GM12878 (cell line): ENCODE measurements at regions not wholly inside any gene's neighbourhood (a gene's known extent, or its start where the extent isn't known, plus 50 kb on each side); places are given as distances from the start of the nearest gene placed in this dataset.

Experiments
- ATAC-seq: fragments of 200-7000 bp; cut with Tn5 transposase; 3 replicates; pipeline ENCODE4 v1.9.1; 2020; ENCODE audit warnings: mild to moderate bottlenecking, moderate library complexity
- BruUV-seq: library from RNA; stranded (reverse); fragments of 400-500 nt; replicated peaks from 2 replicates; lab custom pipeline; 2021; lab: Mats Ljungman, UMichigan
- CTCF ChIA-PET: fragments of 300-600 bp; sonication (Branson Sonifier 250); formaldehyde crosslinking; extraction: SDS; loops from one replicate; lab custom pipeline; 2021; ENCODE audit warnings: inconsistent platforms; lab: Yijun Ruan, JAX
- POLR2A ChIA-PET: fragments of 350-600 bp; formaldehyde crosslinking; extraction: SDS; loops from one replicate; lab custom pipeline; 2021; ENCODE audit warnings: inconsistent platforms; lab: Charles Lee
- RAD21 ChIA-PET: fragments of 300-600 bp; sonication (Branson Sonifier 250); formaldehyde crosslinking; loops from one replicate; lab custom pipeline; 2023; ENCODE audit warnings: antibody characterized with exemption; ENCODE audit not compliant: unreplicated experiment; lab: Charles Lee
- SMC1A ChIA-PET: fragments of 300-600 bp; sonication (Branson Sonifier 250); formaldehyde crosslinking; loops from one replicate; lab custom pipeline; 2023; ENCODE audit not compliant: unreplicated experiment, uncharacterized antibody; lab: Charles Lee
- DNase-seq: peaks from one replicate; pipeline ENCODE4 v3.0.0-alpha.2; 2011; ENCODE audit warnings: low read depth, low spot score
- FAIRE-seq: peaks from 3 replicates; lab custom pipeline; 2011; peaks lifted over from hg19 to GRCh38; lab: Jason Lieb, UNC
- H2AFZ ChIP-seq: 2 replicates; pipeline ENCODE4 v1.6.0; 2011; ENCODE audit warnings: low read depth, low read length, control low read depth; ENCODE audit not compliant: control insufficient read depth
- H3K27ac ChIP-seq: 2 replicates; pipeline ENCODE4 v1.5.1; 2011; ENCODE audit warnings: control low read depth; ENCODE audit not compliant: control insufficient read depth, insufficient read depth
- H3K27me3 ChIP-seq, 2 experiments: replicated peaks in 1 of 2; 2 replicates each; pipeline versions ENCODE4 v1.6.0 to v1.6.1; 2011; ENCODE audit warnings: low read length in 1 of 2; ENCODE audit not compliant: control insufficient read depth in 2 of 2, insufficient read depth in 2 of 2
- H3K36me3 ChIP-seq, 2 experiments: 2 replicates each; pipeline ENCODE4 v1.5.1; 2011; ENCODE audit warnings: low read length in 1 of 2; ENCODE audit not compliant: control insufficient read depth in 2 of 2, insufficient read depth in 2 of 2
- H3K4me1 ChIP-seq: 2 replicates; pipeline ENCODE4 v1.6.1; 2011; ENCODE audit warnings: mild to moderate bottlenecking, low read length, moderate library complexity, mixed read lengths; ENCODE audit not compliant: control insufficient read depth, insufficient read depth
- H3K4me2 ChIP-seq: 2 replicates; pipeline ENCODE4 v1.6.0; 2011; ENCODE audit warnings: control low read depth; ENCODE audit not compliant: control insufficient read depth, insufficient read depth
- H3K4me3 ChIP-seq: fragments of 200-600 bp; sonication (generic); 2 replicates; pipeline ENCODE4 v1.5.1; 2016
- H3K79me2 ChIP-seq: 2 replicates; pipeline ENCODE4 v1.6.0; 2011; ENCODE audit warnings: low read length; ENCODE audit not compliant: control insufficient read depth, insufficient read depth
- H3K9ac ChIP-seq: 2 replicates; pipeline ENCODE4 v1.8.0; 2011; ENCODE audit warnings: low read length, control low read depth, mixed read lengths; ENCODE audit not compliant: control insufficient read depth, insufficient read depth
- H3K9me3 ChIP-seq: replicated peaks from 3 replicates; pipeline ENCODE4 v1.5.1; 2011; ENCODE audit warnings: mild to moderate bottlenecking, low read length; ENCODE audit not compliant: control insufficient read depth, insufficient read depth
- H4K20me1 ChIP-seq: 2 replicates; pipeline ENCODE4 v1.6.0; 2011; ENCODE audit not compliant: control insufficient read depth, insufficient read depth
- E4F1 ChIP-seq: fragments of 450-650 bp; IDR thresholded peaks from 2 replicates; pipeline ENCODE4 v1.6.1; 2018; ENCODE audit warnings: borderline replicate concordance, mild to moderate bottlenecking; ENCODE audit not compliant: partially characterized antibody
- EED ChIP-seq: sonication (generic); IDR thresholded peaks from 2 replicates; pipeline ENCODE4 v1.6.1; 2016; ENCODE audit warnings: antibody characterized with exemption, low read depth
- SIX5 ChIP-seq: IDR thresholded peaks from 2 replicates; pipeline ENCODE4 v1.6.1; 2011; ENCODE audit warnings: mild to moderate bottlenecking, low read depth, low read length, moderate library complexity; ENCODE audit not compliant: severe bottlenecking
- USF2 ChIP-seq: IDR thresholded peaks from 2 replicates; pipeline ENCODE4 v1.6.1; 2011; ENCODE audit warnings: low read depth, low read length, improper control_type of control experiment, borderline replicate concordance
- WGBS: methylation state at CpG from one replicate; pipeline ENCODE4 v1.1.6; 2016; ENCODE audit warnings: low lambda C conversion rate; ENCODE audit not compliant: insufficient replicate concordance, insufficient coverage; ENCODE audit errors: missing lambda C conversion rate; 5-methylcytosine and 5-hydroxymethylcytosine counted together
- in situ Hi-C: fragments of 300-500 bp; cut with MboI; formaldehyde crosslinking; loops from 9 replicates; pipeline ENCODE4 v1.14.3; 2018; ENCODE audit warnings: mixed read lengths
- intact Hi-C: fragments of 100-400 bp; cut with micrococcal nuclease; formaldehyde crosslinking; loops from one replicate; pipeline ENCODE4 v1.14.2; 2022; ENCODE audit not compliant: unreplicated experiment

DNA sequence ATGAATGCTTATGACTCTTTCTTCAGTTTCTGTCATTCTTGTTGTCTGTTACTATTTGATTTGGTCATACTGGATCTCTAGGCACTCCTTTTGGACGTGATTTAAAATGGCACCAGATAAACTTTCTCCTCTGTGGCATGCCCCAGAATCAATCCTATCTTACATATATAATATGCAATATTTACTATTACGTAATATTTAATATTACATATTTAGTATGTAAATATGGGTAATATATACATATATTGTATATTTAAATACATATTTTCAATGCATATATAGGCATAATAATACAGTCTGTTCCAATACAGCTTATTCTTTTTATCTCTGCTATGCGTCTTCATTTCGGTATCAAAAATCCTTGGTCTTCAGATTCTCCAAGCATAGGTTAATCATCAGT, 104.4 kb upstream of the PRR20A start:
- RAD21 ChIA-PET, result no interaction called here

More for the DNA sequence above, 104.4 kb upstream of the PRR20A start:
- Histone ChIP-seq H3K27me3 (no peaks in the 10 kb centered on the region), H3K4me3 (no peak overlapping the region), H3K36me3 (no peaks in the 10 kb centered on the region), H3K4me2 (no peak overlapping the region), H3K9me3 (no peaks in the 10 kb centered on the region), H3K9ac (no peak overlapping the region), H4K20me1 (no peaks in the 10 kb centered on the region), H3K79me2 (no peaks in the 10 kb centered on the region), H3K4me1 (no peaks in the 10 kb centered on the region), H3K27ac (no peak overlapping the region), H2AFZ (no peak overlapping the region)
- DNase-seq (no peak), FAIRE-seq (no peak), ATAC-seq (no peak)
- no TSS peak for BruUV-seq
- in situ Hi-C loops, result no loop called here
- POLR2A ChIA-PET, result no interaction called here
- no peak for TF ChIP-seq EED
- TF ChIP-seq E4F1, result no peak
- no peak for TF ChIP-seq USF2
- no peak for TF ChIP-seq SIX5
- CTCF ChIA-PET, result no interaction called here
- SMC1A ChIA-PET, result no interaction called here
- WGBS, result 72% methylated on average over 4 of the region's 4 CpGs
- intact Hi-C loops, result no loop called here
